Choroid plexus epithelial cell (primary cell): ENCODE measurements at regions not wholly inside any gene's neighbourhood (a gene's known extent, or its start where the extent isn't known, plus 50 kb on each side); places are given as distances from the start of the nearest gene placed in this dataset.

Experiments used
- DNase-seq: peaks from one replicate; pipeline ENCODE4 v3.0.0-alpha.2; 2010; ENCODE audit warnings: low read depth
- H3K4me3 ChIP-seq: 2 replicates; pipeline ENCODE4 v1.5.1; 2011; ENCODE audit warnings: low read depth, mild to moderate bottlenecking, control low read depth, low read length, moderate library complexity
- CTCF ChIP-seq: conservative IDR thresholded peaks from 2 replicates; pipeline ENCODE4 v1.5.1; 2011; ENCODE audit warnings: low read depth, mild to moderate bottlenecking, control low read depth, inconsistent platforms, low read length, moderate library complexity

- no peak for TF ChIP-seq CTCF
- no peak overlapping the region for H3K4me3 ChIP-seq
These were observed 1699.4 kb downstream of the PCDH9 start for GRCh38 chr13:65530688-65531087.

GRCh38 chr13:65529541-65529940 lies 1700.6 kb downstream of the PCDH9 start:
- DNase-seq = no peak
- H3K4me3 ChIP-seq = no peak overlapping the region
- TF ChIP-seq CTCF = no peak

More at GRCh38 chr13:65530688-65531087, 1699.4 kb downstream of the PCDH9 start:
- DNase-seq = peak; percentile 13

- DNase-seq = no peak
- no peak overlapping the region for H3K4me3 ChIP-seq
- no peak for TF ChIP-seq CTCF
These were observed 1721.4 kb downstream of the PCDH9 start for GRCh38 chr13:65508745-65509144.

- TF ChIP-seq CTCF = no peak
- DNase-seq = peak; percentile 5
- H3K4me3 ChIP-seq = no peak overlapping the region
These were observed 1721.8 kb downstream of the PCDH9 start for GRCh38 chr13:65508338-65508737.

- no peak for TF ChIP-seq CTCF
- no peak for DNase-seq
These were observed 1724.2 kb downstream of the PCDH9 start for GRCh38 chr13:65505941-65506340.

GRCh38 chr13:65504213-65504612 lies 1725.9 kb downstream of the PCDH9 start:
- no peak for DNase-seq
- H3K4me3 ChIP-seq = no peak overlapping the region
- TF ChIP-seq CTCF = no peak

More at GRCh38 chr13:65505941-65506340, 1724.2 kb downstream of the PCDH9 start:
- H3K4me3 ChIP-seq = no peak overlapping the region

GRCh38 chr13:65500481-65500880 lies 1729.7 kb downstream of the PCDH9 start:
- no peak for DNase-seq
- H3K4me3 ChIP-seq = no peak overlapping the region
- no peak for TF ChIP-seq CTCF
